Cardiac muscle cell (in vitro differentiated cells and primary cell): ENCODE measurements at regions not wholly inside any gene's neighbourhood (a gene's known extent, or its start where the extent isn't known, plus 50 kb on each side); places are given as distances from the start of the nearest gene placed in this dataset.

Experiments used
- DNase-seq, 2 donors: peaks; one replicate each; pipeline versions ENCODE4 v3.0.0 to v3.0.0-alpha.2; 2010 to 2017; ENCODE audit warnings: low read depth in 1 of 2, low spot score in 1 of 2
- H3K27ac ChIP-seq: fragments of 200-600 bp; sonication (generic); 2 replicates; pipeline ENCODE4 v1.5.1; 2016
- H3K27me3 ChIP-seq: fragments of 200-600 bp; sonication (generic); 2 replicates; pipeline ENCODE4 v1.6.0; 2016; ENCODE audit warnings: control low read depth
- H3K36me3 ChIP-seq: fragments of 200-600 bp; sonication (generic); 2 replicates; pipeline ENCODE4 v1.5.1; 2016; ENCODE audit warnings: control low read depth
- H3K4me1 ChIP-seq: fragments of 200-600 bp; sonication (generic); 2 replicates; pipeline ENCODE4 v1.8.1; 2017; ENCODE audit warnings: low read depth, mild to moderate bottlenecking, mixed run types
- H3K4me3 ChIP-seq: fragments of 200-600 bp; sonication (generic); 2 replicates; pipeline ENCODE4 v1.5.1; 2016; ENCODE audit warnings: mild to moderate bottlenecking
- H3K9me3 ChIP-seq: fragments of 200-600 bp; sonication (generic); 2 replicates; pipeline ENCODE4 v1.5.1; 2017; ENCODE audit warnings: low read depth, mild to moderate bottlenecking, control low read depth
- TF ChIP-seq, protein P1 (sequence below): IDR thresholded peaks from 2 replicates; pipeline ENCODE4 v1.5.1; 2012; ENCODE audit warnings: low read depth, mild to moderate bottlenecking, low read length

DNA sequence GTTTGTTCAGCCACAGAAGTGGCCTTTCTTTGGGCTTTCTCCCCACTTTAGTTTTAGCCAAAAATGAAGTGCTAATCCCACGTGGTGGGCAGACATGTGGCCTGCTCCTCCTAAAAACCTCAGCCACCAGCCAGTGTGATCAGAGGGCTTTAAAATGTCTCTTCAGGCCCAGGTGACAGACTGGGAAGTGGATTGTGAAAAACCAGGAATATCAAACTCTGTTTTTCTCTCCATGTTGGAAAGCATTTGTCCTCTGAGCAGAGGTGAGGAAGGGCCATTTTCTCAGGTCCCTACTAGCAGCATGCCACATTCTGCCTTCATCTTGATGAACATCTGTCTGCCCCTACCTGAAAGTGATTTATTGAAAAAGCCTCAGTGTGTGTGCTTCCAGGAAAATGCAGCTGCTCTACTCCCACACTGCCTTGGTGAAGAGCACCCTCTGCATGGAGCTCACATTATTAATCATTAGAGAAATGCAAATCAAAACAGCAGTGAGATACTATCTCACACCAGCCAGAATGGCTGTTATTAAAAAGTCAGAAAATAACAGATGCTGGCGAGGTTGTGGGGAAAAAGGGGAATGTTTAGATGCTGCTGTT lies 181.2 kb upstream of the DMAC1 start:
- Histone ChIP-seq H3K27me3 (no peaks in the 10 kb centered on the region), H3K4me3 (no peak overlapping the region), H3K36me3 (no peaks in the 10 kb centered on the region), H3K4me1 (peaks cover 39% of the 10 kb centered on the region), H3K27ac (no peak overlapping the region), H3K9me3 (no peaks in the 10 kb centered on the region)
- TF ChIP-seq, protein P1, sequence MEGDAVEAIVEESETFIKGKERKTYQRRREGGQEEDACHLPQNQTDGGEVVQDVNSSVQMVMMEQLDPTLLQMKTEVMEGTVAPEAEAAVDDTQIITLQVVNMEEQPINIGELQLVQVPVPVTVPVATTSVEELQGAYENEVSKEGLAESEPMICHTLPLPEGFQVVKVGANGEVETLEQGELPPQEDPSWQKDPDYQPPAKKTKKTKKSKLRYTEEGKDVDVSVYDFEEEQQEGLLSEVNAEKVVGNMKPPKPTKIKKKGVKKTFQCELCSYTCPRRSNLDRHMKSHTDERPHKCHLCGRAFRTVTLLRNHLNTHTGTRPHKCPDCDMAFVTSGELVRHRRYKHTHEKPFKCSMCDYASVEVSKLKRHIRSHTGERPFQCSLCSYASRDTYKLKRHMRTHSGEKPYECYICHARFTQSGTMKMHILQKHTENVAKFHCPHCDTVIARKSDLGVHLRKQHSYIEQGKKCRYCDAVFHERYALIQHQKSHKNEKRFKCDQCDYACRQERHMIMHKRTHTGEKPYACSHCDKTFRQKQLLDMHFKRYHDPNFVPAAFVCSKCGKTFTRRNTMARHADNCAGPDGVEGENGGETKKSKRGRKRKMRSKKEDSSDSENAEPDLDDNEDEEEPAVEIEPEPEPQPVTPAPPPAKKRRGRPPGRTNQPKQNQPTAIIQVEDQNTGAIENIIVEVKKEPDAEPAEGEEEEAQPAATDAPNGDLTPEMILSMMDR: no peak
- no peak for DNase-seq

GRCh38 chr9:7980041-7980440 lies 180.5 kb upstream of the DMAC1 start:
- peaks cover 39% of the 10 kb centered on the region for H3K4me1 ChIP-seq
- H3K27me3 ChIP-seq: no peaks in the 10 kb centered on the region
- DNase-seq: no peak
- no peaks in the 10 kb centered on the region for H3K9me3 ChIP-seq
- no peak overlapping the region for H3K27ac ChIP-seq
- H3K4me3 ChIP-seq: no peak overlapping the region
- TF ChIP-seq, protein P1: no peak
- H3K36me3 ChIP-seq: no peaks in the 10 kb centered on the region

DNA sequence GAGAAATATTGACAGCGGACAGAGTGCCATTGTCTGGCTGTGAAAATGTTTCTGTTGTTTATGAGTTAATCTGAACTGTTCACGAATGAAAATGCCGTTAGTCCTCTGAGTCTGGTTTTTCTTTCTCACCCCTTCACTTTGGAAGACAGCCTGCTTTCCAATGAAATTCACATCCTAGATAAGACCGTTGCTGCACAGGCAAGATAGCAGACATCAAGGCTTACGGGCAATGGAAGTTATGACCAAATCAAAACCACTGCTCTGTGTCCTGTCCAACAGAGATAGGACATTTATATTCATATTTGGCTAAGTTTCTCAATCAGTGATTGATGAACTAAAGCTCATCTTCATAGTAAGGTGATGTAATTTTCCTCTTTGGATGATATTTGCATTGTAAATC lies 180.0 kb upstream of the DMAC1 start:
- TF ChIP-seq, protein P1: no peak
- no peaks in the 10 kb centered on the region for H3K9me3 ChIP-seq
- peak in 1 of 2 donors; percentile 24 for DNase-seq
- peaks cover 39% of the 10 kb centered on the region for H3K4me1 ChIP-seq
- H3K4me3 ChIP-seq: no peak overlapping the region
- no peak overlapping the region for H3K27ac ChIP-seq
- H3K27me3 ChIP-seq: no peaks in the 10 kb centered on the region
- H3K36me3 ChIP-seq: no peaks in the 10 kb centered on the region

DNA sequence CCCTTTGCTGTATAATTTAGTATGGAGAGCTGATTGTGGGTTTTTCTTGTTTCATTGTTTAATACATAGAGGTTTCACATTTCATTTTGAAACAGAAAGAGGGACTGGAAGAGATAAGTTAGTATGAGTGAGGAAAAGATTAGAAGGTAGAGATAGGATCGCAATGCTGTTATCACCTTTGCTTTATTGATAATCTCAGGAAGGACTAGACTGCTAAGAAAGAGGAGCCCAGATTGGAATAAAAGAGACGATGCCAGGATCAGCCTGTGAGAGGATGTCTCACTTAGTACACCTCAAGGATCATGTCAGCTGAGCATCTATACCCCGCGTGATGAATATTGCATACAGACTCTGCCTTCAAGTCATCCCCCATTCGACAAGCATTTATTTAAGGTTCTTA lies 178.0 kb upstream of the DMAC1 start:
- TF ChIP-seq, protein P1: no peak
- H3K36me3 ChIP-seq: no peaks in the 10 kb centered on the region
- no peak overlapping the region for H3K27ac ChIP-seq
- H3K4me3 ChIP-seq: no peak overlapping the region
- no peak for DNase-seq
- no peaks in the 10 kb centered on the region for H3K9me3 ChIP-seq
- H3K27me3 ChIP-seq: no peaks in the 10 kb centered on the region
- H3K4me1 ChIP-seq: peaks cover 24% of the 10 kb centered on the region

DNA sequence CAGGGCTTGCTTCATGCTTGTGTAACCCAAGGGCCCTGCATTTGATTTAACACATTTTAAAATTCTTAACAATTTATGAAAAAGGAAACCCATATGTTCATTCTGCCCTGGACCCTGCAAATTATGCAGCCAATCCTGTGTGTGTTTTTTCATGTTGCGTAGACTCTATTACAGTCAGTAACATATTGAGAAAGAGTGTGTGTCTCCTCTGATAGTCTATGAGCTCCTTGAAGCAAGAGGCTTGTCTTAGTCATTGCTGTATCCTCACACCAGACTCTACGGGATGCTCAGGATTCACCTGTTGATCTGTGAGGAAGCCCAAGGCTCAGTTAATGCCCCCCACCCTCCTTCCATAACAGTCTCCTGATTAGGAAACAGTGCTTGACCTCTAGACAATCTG lies 177.3 kb upstream of the DMAC1 start:
- Histone ChIP-seq H3K27me3 (no peaks in the 10 kb centered on the region), H3K9me3 (no peaks in the 10 kb centered on the region), H3K27ac (no peak overlapping the region), H3K36me3 (no peaks in the 10 kb centered on the region), H3K4me1 (peaks cover 24% of the 10 kb centered on the region), H3K4me3 (no peak overlapping the region)
- no peak for DNase-seq
- TF ChIP-seq, protein P1: no peak
